ENCODE measurements at regions not wholly inside any gene's neighbourhood (a gene's known extent, or its start where the extent isn't known, plus 50 kb on each side); places are given as distances from the start of the nearest gene placed in this dataset.

DNA sequence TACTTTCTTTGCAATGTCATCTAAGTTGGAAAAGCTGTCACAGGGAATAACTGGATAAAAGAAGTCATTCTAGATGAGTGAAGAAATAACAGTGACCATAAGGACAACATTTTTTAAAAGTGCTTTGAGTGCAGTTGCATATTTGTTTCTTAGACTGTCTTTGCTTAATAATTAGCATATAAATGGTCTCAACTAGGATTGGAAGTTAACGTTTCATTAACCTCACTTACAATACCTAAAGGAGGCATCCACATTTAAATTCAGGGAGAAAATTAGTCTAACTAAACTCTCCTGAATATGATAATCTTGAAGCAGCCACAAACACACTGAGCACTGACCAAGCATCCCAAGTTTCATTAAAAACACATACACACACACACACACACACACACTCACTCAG is 780.7 kb downstream of the PCDH18 start:
- Histone ChIP-seq H3K4me1 (no peaks in the 10 kb centered on the region), H3K9ac (ENCODE audit: low read depth in 2 of 2, low read length in 2 of 2) (no peak overlapping the region), H3K27ac (no peak overlapping the region), H3K4me3 (no peak overlapping the region), H3K36me3 (no peaks in the 10 kb centered on the region), H3K27me3 (no peaks in the 10 kb centered on the region), H3K9me3 (no peaks in the 10 kb centered on the region)
- TF ChIP-seq, protein P1, sequence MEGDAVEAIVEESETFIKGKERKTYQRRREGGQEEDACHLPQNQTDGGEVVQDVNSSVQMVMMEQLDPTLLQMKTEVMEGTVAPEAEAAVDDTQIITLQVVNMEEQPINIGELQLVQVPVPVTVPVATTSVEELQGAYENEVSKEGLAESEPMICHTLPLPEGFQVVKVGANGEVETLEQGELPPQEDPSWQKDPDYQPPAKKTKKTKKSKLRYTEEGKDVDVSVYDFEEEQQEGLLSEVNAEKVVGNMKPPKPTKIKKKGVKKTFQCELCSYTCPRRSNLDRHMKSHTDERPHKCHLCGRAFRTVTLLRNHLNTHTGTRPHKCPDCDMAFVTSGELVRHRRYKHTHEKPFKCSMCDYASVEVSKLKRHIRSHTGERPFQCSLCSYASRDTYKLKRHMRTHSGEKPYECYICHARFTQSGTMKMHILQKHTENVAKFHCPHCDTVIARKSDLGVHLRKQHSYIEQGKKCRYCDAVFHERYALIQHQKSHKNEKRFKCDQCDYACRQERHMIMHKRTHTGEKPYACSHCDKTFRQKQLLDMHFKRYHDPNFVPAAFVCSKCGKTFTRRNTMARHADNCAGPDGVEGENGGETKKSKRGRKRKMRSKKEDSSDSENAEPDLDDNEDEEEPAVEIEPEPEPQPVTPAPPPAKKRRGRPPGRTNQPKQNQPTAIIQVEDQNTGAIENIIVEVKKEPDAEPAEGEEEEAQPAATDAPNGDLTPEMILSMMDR (IDR thresholded peaks at IDR 0.05) = no peak
- intact Hi-C loops (cut with DNase I) = no loop called here
- DNase-seq = no peak

- Histone ChIP-seq H3K4me1 (no peaks in the 10 kb centered on the region), H3K9ac (ENCODE audit: low read depth in 2 of 2, low read length in 2 of 2) (no peak overlapping the region), H3K36me3 (no peaks in the 10 kb centered on the region), H3K4me3 (no peak overlapping the region), H3K27ac (no peak overlapping the region), H3K27me3 (no peaks in the 10 kb centered on the region), H3K9me3 (no peaks in the 10 kb centered on the region)
- DNase-seq = no peak
- TF ChIP-seq, protein P1 (IDR thresholded peaks at IDR 0.05) = no peak
- intact Hi-C loops (cut with DNase I) = no loop called here
Observed at GRCh38 chr4:136750897-136751296, 781.4 kb downstream of the PCDH18 start.

DNA sequence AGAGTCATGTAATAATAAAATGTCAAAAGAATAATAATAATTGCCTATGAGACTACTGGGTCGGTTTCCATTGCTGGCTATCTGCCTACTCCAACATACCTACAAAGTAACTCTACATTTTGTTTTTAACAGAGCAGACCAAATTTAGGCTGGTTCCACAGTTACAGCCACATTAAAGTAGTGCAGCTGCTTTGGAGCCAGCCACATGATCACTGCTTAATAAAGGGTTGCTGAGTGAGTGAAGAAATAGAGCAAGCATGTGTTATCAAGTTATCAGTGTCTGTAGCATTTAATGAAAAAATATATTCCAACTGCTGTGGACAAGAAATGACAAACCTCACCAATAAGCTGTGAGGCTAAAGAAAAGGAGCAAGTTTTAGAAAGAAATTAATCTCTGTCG is 782.3 kb downstream of the PCDH18 start:
- Histone ChIP-seq H3K4me1 (no peaks in the 10 kb centered on the region), H3K27me3 (no peaks in the 10 kb centered on the region)

DNA sequence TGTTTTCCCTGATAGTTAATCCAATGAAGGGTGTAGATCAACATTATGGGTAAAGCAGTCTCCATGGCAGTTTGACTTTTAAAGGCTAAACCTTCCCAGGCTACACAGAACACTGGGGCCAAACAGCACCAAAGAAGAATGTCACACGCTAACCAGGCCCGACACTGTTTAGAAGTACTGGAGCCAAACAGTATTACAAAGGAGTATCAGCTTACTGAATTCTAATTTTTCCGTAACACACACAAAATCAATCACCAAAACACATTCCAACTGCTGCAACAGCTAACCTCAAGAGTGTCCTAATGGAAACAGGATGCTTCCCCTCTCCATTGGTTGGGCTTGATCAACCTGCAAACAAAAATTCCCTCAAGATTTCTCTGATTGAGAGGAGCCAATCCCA is 783.5 kb downstream of the PCDH18 start:
- no peaks in the 10 kb centered on the region for H3K4me1 ChIP-seq
- no peaks in the 10 kb centered on the region for H3K9me3 ChIP-seq
- TF ChIP-seq, protein P1 (IDR thresholded peaks at IDR 0.05) = no peak
- H3K4me3 ChIP-seq = no peak overlapping the region
- H3K9ac ChIP-seq (ENCODE audit: low read depth in 2 of 2, low read length in 2 of 2) = no peak overlapping the region
- intact Hi-C loops (cut with DNase I) = no loop called here
- H3K27me3 ChIP-seq = no peaks in the 10 kb centered on the region
- no peaks in the 10 kb centered on the region for H3K36me3 ChIP-seq
- H3K27ac ChIP-seq = no peak overlapping the region
- no peak for DNase-seq

More for the DNA sequence above, 782.3 kb downstream of the PCDH18 start:
- no peak overlapping the region for H3K27ac ChIP-seq
- H3K4me3 ChIP-seq = no peak overlapping the region
- no peaks in the 10 kb centered on the region for H3K9me3 ChIP-seq
- intact Hi-C loops (cut with DNase I) = no loop called here
- no peaks in the 10 kb centered on the region for H3K36me3 ChIP-seq
- DNase-seq = no peak
- TF ChIP-seq, protein P1 (IDR thresholded peaks at IDR 0.05) = no peak
- H3K9ac ChIP-seq (ENCODE audit: low read depth in 2 of 2, low read length in 2 of 2) = no peak overlapping the region

- intact Hi-C loops (cut with DNase I) = no loop called here
- Histone ChIP-seq H3K9me3 (no peaks in the 10 kb centered on the region), H3K4me3 (no peak overlapping the region), H3K36me3 (no peaks in the 10 kb centered on the region), H3K4me1 (no peaks in the 10 kb centered on the region), H3K27me3 (no peaks in the 10 kb centered on the region), H3K9ac (ENCODE audit: low read depth in 2 of 2, low read length in 2 of 2) (no peak overlapping the region), H3K27ac (no peak overlapping the region)
- DNase-seq = no peak
- TF ChIP-seq, protein P1 (IDR thresholded peaks at IDR 0.05) = no peak
Observed at GRCh38 chr4:136748165-136748564, 784.1 kb downstream of the PCDH18 start.

GRCh38 chr4:136743238-136743637 is 789.1 kb downstream of the PCDH18 start:
- Histone ChIP-seq H3K4me3 (no peak overlapping the region), H3K9ac (ENCODE audit: low read depth in 2 of 2, low read length in 2 of 2) (no peak overlapping the region), H3K27ac (no peak overlapping the region), H3K4me1 (no peaks in the 10 kb centered on the region), H3K36me3 (no peaks in the 10 kb centered on the region), H3K9me3 (no peaks in the 10 kb centered on the region), H3K27me3 (no peaks in the 10 kb centered on the region)
- DNase-seq = no peak
- intact Hi-C loops (cut with DNase I) = no loop called here
- TF ChIP-seq, protein P1 (IDR thresholded peaks at IDR 0.05) = no peak

All from colonic mucosa (tissue), 4 donors.